IMR-90 (cell line): ENCODE measurements at regions not wholly inside any gene's neighbourhood (a gene's known extent, or its start where the extent isn't known, plus 50 kb on each side); places are given as distances from the start of the nearest gene placed in this dataset.
A peak's percentile ranks its signal among the peaks of the same experiment; 100 is the strongest.

Source experiments
- ATAC-seq: fragments of 200-7000 bp; cut with Tn5 transposase; 2 replicates; pipeline ENCODE4 v1.9.1; 2020; ENCODE audit warnings: low read depth, mild to moderate bottlenecking, moderate library complexity
- BruUV-seq: library from RNA; stranded (reverse); fragments of 400-500 nt; replicated peaks from 2 replicates; lab custom pipeline; 2021; lab: Mats Ljungman, UMichigan
- CTCF ChIA-PET: fragments of 300-600 bp; formaldehyde crosslinking; extraction: SDS; loops from one replicate; lab custom pipeline; 2021; ENCODE audit warnings: antibody characterized with exemption; lab: Yijun Ruan, JAX
- POLR2A ChIA-PET: fragments of 300-600 bp; sonication (Branson Sonifier 250); formaldehyde crosslinking; loops from one replicate; lab custom pipeline; 2022; ENCODE audit warnings: antibody characterized with exemption; ENCODE audit not compliant: unreplicated experiment; lab: Charles Lee
- DNase-seq: peaks from one replicate; pipeline ENCODE4 v3.0.0; 2013
- H2AFZ ChIP-seq: replicated peaks from 2 replicates; pipeline ENCODE3; 2013; ENCODE audit warnings: low read length, mild to moderate bottlenecking; ENCODE audit not compliant: poor library complexity
- H2AK5ac ChIP-seq: 2 replicates; pipeline ENCODE4 v1.6.1; 2013; ENCODE audit warnings: low read depth, low read length, inconsistent platforms
- H2AK9ac ChIP-seq: replicated peaks from 2 replicates; pipeline ENCODE3; 2013; ENCODE audit warnings: mild to moderate bottlenecking, low read depth, low read length, moderate library complexity; ENCODE audit not compliant: poor library complexity
- H2BK120ac ChIP-seq: 2 replicates; pipeline ENCODE4 v1.6.1; 2013; ENCODE audit warnings: low read depth, low read length, inconsistent platforms
- H2BK15ac ChIP-seq: 3 replicates; pipeline ENCODE4 v1.6.1; 2013; ENCODE audit warnings: low read depth, low read length, inconsistent platforms
- H2BK20ac ChIP-seq: 2 replicates; pipeline ENCODE4 v1.6.1; 2013; ENCODE audit warnings: low read depth, mild to moderate bottlenecking, inconsistent platforms, low read length, moderate library complexity
- H2BK5ac ChIP-seq: 2 replicates; pipeline ENCODE4 v1.6.1; 2013; ENCODE audit warnings: mild to moderate bottlenecking, low read depth, low read length, inconsistent platforms; ENCODE audit not compliant: poor library complexity, severe bottlenecking
- H3K14ac ChIP-seq: replicated peaks from 2 replicates; pipeline ENCODE4 v1.6.1; 2013; ENCODE audit warnings: low read depth, low read length, inconsistent platforms
- H3K18ac ChIP-seq: 2 replicates; pipeline ENCODE4 v1.6.1; 2013; ENCODE audit warnings: low read depth, low read length, control low read depth
- H3K23ac ChIP-seq: 2 replicates; pipeline ENCODE4 v1.6.1; 2013; ENCODE audit warnings: low read depth, low read length, inconsistent platforms
- H3K27ac ChIP-seq: 2 replicates; pipeline ENCODE4 v1.5.1; 2013; ENCODE audit warnings: mild to moderate bottlenecking, control low read depth, low read length; ENCODE audit not compliant: insufficient read depth
- H3K27me3 ChIP-seq: 2 replicates; pipeline ENCODE4 v1.6.1; 2013; ENCODE audit warnings: low read length; ENCODE audit not compliant: control insufficient read depth, insufficient read depth
- H3K36me3 ChIP-seq: 2 replicates; pipeline ENCODE4 v1.6.1; 2013; ENCODE audit warnings: low read length, mixed read lengths; ENCODE audit not compliant: control insufficient read depth, insufficient read depth
- H3K4ac ChIP-seq: 2 replicates; pipeline ENCODE4 v1.6.1; 2013; ENCODE audit warnings: low read depth, low read length, inconsistent platforms
- H3K4me1 ChIP-seq: 2 replicates; pipeline ENCODE4 v1.6.1; 2013; ENCODE audit warnings: low read length, mixed read lengths; ENCODE audit not compliant: control insufficient read depth, insufficient read depth
- H3K4me2 ChIP-seq: 2 replicates; pipeline ENCODE4 v1.6.1; 2013; ENCODE audit warnings: low read depth, mild to moderate bottlenecking, control low read depth, low read length, moderate library complexity
- H3K4me3 ChIP-seq: 2 replicates; pipeline ENCODE4 v1.5.1; 2013; ENCODE audit warnings: low read depth, mild to moderate bottlenecking, control low read depth, low read length, moderate library complexity; ENCODE audit not compliant: insufficient read depth
- H3K56ac ChIP-seq: 2 replicates; pipeline ENCODE4 v1.6.1; 2013; ENCODE audit warnings: low read length, inconsistent platforms; ENCODE audit not compliant: insufficient read depth; ENCODE audit errors: extremely low read depth
- H3K79me1 ChIP-seq, 2 experiments: 2 replicates each; pipeline ENCODE4 v1.6.1; 2013; ENCODE audit warnings: low read length in 2 of 2, inconsistent platforms in 1 of 2, low read depth in 1 of 2
- H3K9ac ChIP-seq: 2 replicates; pipeline ENCODE4 v1.6.1; 2013; ENCODE audit warnings: low read depth, low read length, control low read depth
- H3K9me1 ChIP-seq: 2 replicates; pipeline ENCODE4 v1.6.1; 2013; ENCODE audit warnings: low read length, inconsistent platforms; ENCODE audit not compliant: insufficient read depth
- H3K9me3 ChIP-seq: 2 replicates; pipeline ENCODE4 v1.6.1; 2013; ENCODE audit warnings: low read length; ENCODE audit not compliant: control insufficient read depth, insufficient read depth
- H4K20me1 ChIP-seq: 2 replicates; pipeline ENCODE4 v1.6.1; 2013; ENCODE audit warnings: low read length, inconsistent platforms; ENCODE audit not compliant: insufficient read depth
- H4K5ac ChIP-seq: 2 replicates; pipeline ENCODE4 v1.6.1; 2013; ENCODE audit warnings: mild to moderate bottlenecking, low read depth, low read length, control low read depth
- H4K8ac ChIP-seq, 2 experiments: 2 replicates each; pipeline ENCODE4 v1.6.1; 2013; ENCODE audit warnings: low read depth in 2 of 2, low read length in 2 of 2, control low read depth in 1 of 2, inconsistent platforms in 1 of 2
- H4K91ac ChIP-seq: 2 replicates; pipeline ENCODE4 v1.6.1; 2013; ENCODE audit warnings: low read depth, low read length, inconsistent platforms; ENCODE audit not compliant: insufficient read depth
- CEBPB ChIP-seq: IDR thresholded peaks from 2 replicates; pipeline ENCODE4 v1.6.1; 2012; ENCODE audit warnings: low read depth, low read length, improper control_type of control experiment
- CTCF ChIP-seq: conservative IDR thresholded peaks from 2 replicates; pipeline ENCODE4 v1.5.1; 2012; ENCODE audit warnings: mild to moderate bottlenecking, low read depth, low read length, improper control_type of control experiment
- FOS ChIP-seq: fragments of 150-350 bp; IDR thresholded peaks from 2 replicates; pipeline ENCODE4 v1.6.1; 2016; ENCODE audit warnings: low read depth, low read length
- MAFK ChIP-seq: IDR thresholded peaks from 2 replicates; pipeline ENCODE4 v1.6.1; 2012; ENCODE audit warnings: low read depth, low read length, improper control_type of control experiment
- NFE2L2 ChIP-seq: fragments of 150-350 bp; IDR thresholded peaks from 2 replicates; pipeline ENCODE4 v1.6.1; 2016; ENCODE audit warnings: low read depth, mild to moderate bottlenecking, low read length
- POLR2A ChIP-seq: IDR thresholded peaks from 2 replicates; pipeline ENCODE4 v1.6.1; 2012; ENCODE audit warnings: mild to moderate bottlenecking, low read depth, low read length
- RAD21 ChIP-seq: IDR thresholded peaks from 2 replicates; pipeline ENCODE4 v1.6.1; 2012; ENCODE audit warnings: low read length, improper control_type of control experiment
- RCOR1 ChIP-seq: IDR thresholded peaks from 2 replicates; pipeline ENCODE4 v1.6.1; 2012; ENCODE audit warnings: mild to moderate bottlenecking, low read length, improper control_type of control experiment; ENCODE audit not compliant: insufficient replicate concordance
- SMC3 ChIP-seq: fragments of 150-350 bp; IDR thresholded peaks from 2 replicates; pipeline ENCODE4 v1.6.1; 2016; ENCODE audit warnings: low read depth, mild to moderate bottlenecking, antibody characterized with exemption, low read length, moderate library complexity
- WGBS, 2 experiments: methylation state at CpG; one replicate each; pipeline versions ENCODE4 v1.1.5 to v1.1.7; 2013; ENCODE audit warnings: missing lambda C conversion rate in 2 of 2; ENCODE audit not compliant: insufficient read length in 1 of 2; ENCODE audit errors: extremely low coverage in 2 of 2; 5-methylcytosine and 5-hydroxymethylcytosine counted together
- dilution Hi-C: fragments of 300-500 bp; cut with HindIII; formaldehyde crosslinking; loops from one replicate; pipeline ENCODE4 v1.14.3; 2018; ENCODE audit warnings: low sequenced_read_pairs; ENCODE audit not compliant: unreplicated experiment
- in situ Hi-C: fragments of 300-500 bp; cut with MboI; formaldehyde crosslinking; loops from 3 replicates; pipeline ENCODE4 v1.14.3; 2019; ENCODE audit warnings: low sequenced_read_pairs, inconsistent platforms, mixed read lengths
- intact Hi-C: fragments of 100-400 bp; cut with micrococcal nuclease; formaldehyde crosslinking; loops from 2 replicates; pipeline ENCODE4 v1.10.0; 2022

GRCh38 chr7:81499262-81500116 lies 270.4 kb downstream of the HGF start:
- intact Hi-C loops (loop anchor here (1.0 to 10.0 kb wide), 8 partner anchors 118 to 1230 kb away; no protein-coding TSS in a partner anchor), in situ Hi-C loops (loop anchor here (5.0 to 25.0 kb wide), 6 partner anchors 218 to 1228 kb away; no protein-coding TSS in a partner anchor), dilution Hi-C loops (no loop called here)
- H3K27me3 ChIP-seq: no peaks in the 10 kb centered on the region
- ChIA-PET POLR2A (interaction anchor here (1.3 kb wide), 1 partner anchor 271 kb away, joined by 4 read pairs; the partner anchor contains the start of gene HGF), CTCF (interaction anchor here (0.5 to 4.5 kb wide), 10 partner anchors 57 to 517 kb away, joined by 3 to 20 read pairs (median 6); partner anchors contain the start of gene HGF)
- H3K79me1 ChIP-seq: no peaks in the 10 kb centered on the region
- H3K4me3 ChIP-seq: no peak overlapping the region
- H2BK20ac ChIP-seq: peak overlapping the region; percentile 94
- peak overlapping the region; percentile 63; the same call in 1 of the 2 replicates for H3K27ac ChIP-seq
- peak overlapping the region; percentile 67 for H3K18ac ChIP-seq
- TF ChIP-seq NFE2L2 (peak; percentile 95), MAFK (peak; percentile 80), CTCF (peak; percentile 76), POLR2A (no peak), CEBPB (no peak), RAD21 (peak; percentile 88), FOS (no peak), RCOR1 (no peak), SMC3 (peak; percentile 89)
- peak overlapping the region; percentile 81 for H3K4ac ChIP-seq
- H2AK5ac ChIP-seq: peak overlapping the region; percentile 79
- H3K9me3 ChIP-seq: no peaks in the 10 kb centered on the region
- H2BK120ac ChIP-seq: peak overlapping the region; percentile 92
- no peaks in the 10 kb centered on the region for H3K9me1 ChIP-seq
- H2AFZ ChIP-seq: no peak overlapping the region
- peak overlapping the region; percentile 75 for H4K91ac ChIP-seq
- peak overlapping the region; percentile 90 for H2BK5ac ChIP-seq
- no peak overlapping the region for H2AK9ac ChIP-seq
- peak overlapping the region in 1 of 2 experiments; percentile 79; a peak in 3 of 4 replicates for H4K8ac ChIP-seq
- no peak overlapping the region; the same call in 1 of the 2 replicates for H3K4me2 ChIP-seq
- H4K20me1 ChIP-seq: no peaks in the 10 kb centered on the region
- peak overlapping the region; percentile 39; the same call in 1 of the 2 replicates for H4K5ac ChIP-seq
- H2BK15ac ChIP-seq: peak overlapping the region; percentile 64; the same call in 2 of the 3 replicates
- ATAC-seq (peak; percentile 78), DNase-seq (peak; percentile 89)
- BruUV-seq: no TSS peak
- no CpG with 5 or more reads among the region's 4 CpGs for WGBS, 2 experiments
- no peak overlapping the region for H3K9ac ChIP-seq
- no peak overlapping the region for H3K56ac ChIP-seq
- H3K23ac ChIP-seq: no peak overlapping the region; the same call in 1 of the 2 replicates
- H3K36me3 ChIP-seq: no peaks in the 10 kb centered on the region
- H3K4me1 ChIP-seq: no peaks in the 10 kb centered on the region
- H3K14ac ChIP-seq: no peak overlapping the region; the same call in 1 of the 2 replicates
